Neural progenitor cell (in vitro differentiated cells): ENCODE measurements at regions not wholly inside any gene's neighbourhood (a gene's known extent, or its start where the extent isn't known, plus 50 kb on each side); places are given as distances from the start of the nearest gene placed in this dataset.

ENCODE experiments used
- EZH2 ChIP-seq: fragments of 200-600 bp; sonication (generic); IDR thresholded peaks from 2 replicates; pipeline ENCODE4 v1.6.1; 2017; ENCODE audit warnings: antibody characterized with exemption, mild to moderate bottlenecking, moderate library complexity
- EZH2phosphoT487 ChIP-seq: fragments of 200-600 bp; sonication (generic); IDR thresholded peaks from 2 replicates; pipeline ENCODE4 v1.6.1; 2017; ENCODE audit warnings: antibody characterized with exemption
- TF ChIP-seq, protein P1 (sequence below): fragments of 200-600 bp; sonication (generic); IDR thresholded peaks from 2 replicates; pipeline ENCODE4 v1.5.1; 2017; ENCODE audit warnings: antibody characterized with exemption, mild to moderate bottlenecking

- TF ChIP-seq EZH2, result no peak
- TF ChIP-seq, protein P1, sequence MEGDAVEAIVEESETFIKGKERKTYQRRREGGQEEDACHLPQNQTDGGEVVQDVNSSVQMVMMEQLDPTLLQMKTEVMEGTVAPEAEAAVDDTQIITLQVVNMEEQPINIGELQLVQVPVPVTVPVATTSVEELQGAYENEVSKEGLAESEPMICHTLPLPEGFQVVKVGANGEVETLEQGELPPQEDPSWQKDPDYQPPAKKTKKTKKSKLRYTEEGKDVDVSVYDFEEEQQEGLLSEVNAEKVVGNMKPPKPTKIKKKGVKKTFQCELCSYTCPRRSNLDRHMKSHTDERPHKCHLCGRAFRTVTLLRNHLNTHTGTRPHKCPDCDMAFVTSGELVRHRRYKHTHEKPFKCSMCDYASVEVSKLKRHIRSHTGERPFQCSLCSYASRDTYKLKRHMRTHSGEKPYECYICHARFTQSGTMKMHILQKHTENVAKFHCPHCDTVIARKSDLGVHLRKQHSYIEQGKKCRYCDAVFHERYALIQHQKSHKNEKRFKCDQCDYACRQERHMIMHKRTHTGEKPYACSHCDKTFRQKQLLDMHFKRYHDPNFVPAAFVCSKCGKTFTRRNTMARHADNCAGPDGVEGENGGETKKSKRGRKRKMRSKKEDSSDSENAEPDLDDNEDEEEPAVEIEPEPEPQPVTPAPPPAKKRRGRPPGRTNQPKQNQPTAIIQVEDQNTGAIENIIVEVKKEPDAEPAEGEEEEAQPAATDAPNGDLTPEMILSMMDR, result no peak
- TF ChIP-seq EZH2phosphoT487, result no peak
These were observed 769.0 kb upstream of the NR2F2 start for GRCh38 chr15:95561463-95561862.
